ENCODE measurements at regions not wholly inside any gene's neighbourhood (a gene's known extent, or its start where the extent isn't known, plus 50 kb on each side); places are given as distances from the start of the nearest gene placed in this dataset.

DNA sequence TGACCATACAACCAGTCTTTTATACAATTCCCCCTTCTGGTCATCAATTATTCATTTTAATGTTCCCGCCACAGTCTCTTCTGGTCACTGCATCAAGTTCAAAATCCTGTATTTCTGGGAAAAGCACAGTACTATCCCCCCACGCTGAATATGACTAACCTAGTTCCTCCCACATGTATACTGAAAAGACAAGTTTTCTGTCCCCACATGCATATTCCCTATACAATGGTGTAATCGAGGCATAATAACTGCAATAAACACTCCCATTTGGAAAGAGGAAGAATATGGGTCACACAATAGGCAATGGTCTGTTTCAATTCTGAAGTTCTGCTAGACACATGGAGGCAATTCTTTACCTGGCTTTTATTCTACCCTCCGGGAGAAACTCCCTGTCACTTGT lies 344.9 kb downstream of the EFNA5 start:
- H3K4me3 Mint-ChIP-seq (ENCODE audit: unreplicated experiment), result no peak overlapping the region
- H3K27ac Mint-ChIP-seq (ENCODE audit: unreplicated experiment), result no peak overlapping the region
- peaks cover 23% of the 10 kb centered on the region for H3K4me1 Mint-ChIP-seq (ENCODE audit: unreplicated experiment)
- no peak for DNase-seq (ENCODE audit: low spot score)
- TF ChIP-seq, protein P1, sequence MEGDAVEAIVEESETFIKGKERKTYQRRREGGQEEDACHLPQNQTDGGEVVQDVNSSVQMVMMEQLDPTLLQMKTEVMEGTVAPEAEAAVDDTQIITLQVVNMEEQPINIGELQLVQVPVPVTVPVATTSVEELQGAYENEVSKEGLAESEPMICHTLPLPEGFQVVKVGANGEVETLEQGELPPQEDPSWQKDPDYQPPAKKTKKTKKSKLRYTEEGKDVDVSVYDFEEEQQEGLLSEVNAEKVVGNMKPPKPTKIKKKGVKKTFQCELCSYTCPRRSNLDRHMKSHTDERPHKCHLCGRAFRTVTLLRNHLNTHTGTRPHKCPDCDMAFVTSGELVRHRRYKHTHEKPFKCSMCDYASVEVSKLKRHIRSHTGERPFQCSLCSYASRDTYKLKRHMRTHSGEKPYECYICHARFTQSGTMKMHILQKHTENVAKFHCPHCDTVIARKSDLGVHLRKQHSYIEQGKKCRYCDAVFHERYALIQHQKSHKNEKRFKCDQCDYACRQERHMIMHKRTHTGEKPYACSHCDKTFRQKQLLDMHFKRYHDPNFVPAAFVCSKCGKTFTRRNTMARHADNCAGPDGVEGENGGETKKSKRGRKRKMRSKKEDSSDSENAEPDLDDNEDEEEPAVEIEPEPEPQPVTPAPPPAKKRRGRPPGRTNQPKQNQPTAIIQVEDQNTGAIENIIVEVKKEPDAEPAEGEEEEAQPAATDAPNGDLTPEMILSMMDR (IDR thresholded peaks at IDR 0.05; ENCODE audit: unreplicated experiment), result no peak
- H3K9me3 Mint-ChIP-seq (ENCODE audit: unreplicated experiment), result no peaks in the 10 kb centered on the region
- peaks cover 2% of the 10 kb centered on the region for H3K27me3 Mint-ChIP-seq (ENCODE audit: unreplicated experiment)
- H3K36me3 Mint-ChIP-seq (ENCODE audit: low read depth, unreplicated experiment), result no peaks in the 10 kb centered on the region

DNA sequence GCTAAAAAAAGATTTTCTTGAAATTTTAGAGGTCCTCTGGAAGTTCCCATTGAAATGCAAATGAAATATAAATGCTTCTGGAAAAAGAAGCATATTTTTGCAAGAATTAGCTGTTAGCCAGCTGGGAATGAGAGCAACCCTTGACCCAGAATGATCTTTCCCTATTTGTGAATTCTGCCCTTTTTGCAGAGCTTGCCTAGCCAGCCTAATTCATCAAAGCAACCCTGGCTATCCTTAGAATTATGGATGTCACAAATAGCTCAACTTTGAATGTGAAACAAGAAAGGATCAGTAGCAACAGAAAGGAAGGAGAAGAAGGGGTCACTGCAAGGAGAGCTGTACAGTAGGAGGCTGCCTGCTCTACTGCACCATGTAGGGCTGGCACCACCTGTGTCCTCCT lies 345.9 kb downstream of the EFNA5 start:
- H3K9me3 Mint-ChIP-seq (ENCODE audit: unreplicated experiment), result no peaks in the 10 kb centered on the region
- TF ChIP-seq, protein P1 (IDR thresholded peaks at IDR 0.05; ENCODE audit: unreplicated experiment), result no peak
- H3K4me3 Mint-ChIP-seq (ENCODE audit: unreplicated experiment), result no peak overlapping the region
- no peak for DNase-seq (ENCODE audit: low spot score)
- H3K4me1 Mint-ChIP-seq (ENCODE audit: unreplicated experiment), result peaks cover 23% of the 10 kb centered on the region
- no peak overlapping the region for H3K27ac Mint-ChIP-seq (ENCODE audit: unreplicated experiment)
- H3K36me3 Mint-ChIP-seq (ENCODE audit: low read depth, unreplicated experiment), result no peaks in the 10 kb centered on the region
- H3K27me3 Mint-ChIP-seq (ENCODE audit: unreplicated experiment), result peaks cover 2% of the 10 kb centered on the region

GRCh38 chr5:107324071-107324470 lies 346.7 kb downstream of the EFNA5 start:
- Mint-ChIP-seq H3K36me3 (ENCODE audit: low read depth, unreplicated experiment) (no peaks in the 10 kb centered on the region), H3K9me3 (ENCODE audit: unreplicated experiment) (no peaks in the 10 kb centered on the region), H3K4me3 (ENCODE audit: unreplicated experiment) (no peak overlapping the region), H3K4me1 (ENCODE audit: unreplicated experiment) (peaks cover 23% of the 10 kb centered on the region), H3K27me3 (ENCODE audit: unreplicated experiment) (peaks cover 2% of the 10 kb centered on the region), H3K27ac (ENCODE audit: unreplicated experiment) (no peak overlapping the region)
- TF ChIP-seq, protein P1 (IDR thresholded peaks at IDR 0.05; ENCODE audit: unreplicated experiment), result no peak
- no peak for DNase-seq (ENCODE audit: low spot score)

- no peaks in the 10 kb centered on the region for H3K36me3 Mint-ChIP-seq (ENCODE audit: low read depth, unreplicated experiment)
- peaks cover 23% of the 10 kb centered on the region for H3K4me1 Mint-ChIP-seq (ENCODE audit: unreplicated experiment)
- H3K9me3 Mint-ChIP-seq (ENCODE audit: unreplicated experiment), result no peaks in the 10 kb centered on the region
- H3K27me3 Mint-ChIP-seq (ENCODE audit: unreplicated experiment), result peaks cover 2% of the 10 kb centered on the region
- TF ChIP-seq, protein P1 (IDR thresholded peaks at IDR 0.05; ENCODE audit: unreplicated experiment), result no peak
- H3K27ac Mint-ChIP-seq (ENCODE audit: unreplicated experiment), result no peak overlapping the region
- no peak for DNase-seq (ENCODE audit: low spot score)
- no peak overlapping the region for H3K4me3 Mint-ChIP-seq (ENCODE audit: unreplicated experiment)
Measured at GRCh38 chr5:107323536-107323935, 347.2 kb downstream of the EFNA5 start.

DNA sequence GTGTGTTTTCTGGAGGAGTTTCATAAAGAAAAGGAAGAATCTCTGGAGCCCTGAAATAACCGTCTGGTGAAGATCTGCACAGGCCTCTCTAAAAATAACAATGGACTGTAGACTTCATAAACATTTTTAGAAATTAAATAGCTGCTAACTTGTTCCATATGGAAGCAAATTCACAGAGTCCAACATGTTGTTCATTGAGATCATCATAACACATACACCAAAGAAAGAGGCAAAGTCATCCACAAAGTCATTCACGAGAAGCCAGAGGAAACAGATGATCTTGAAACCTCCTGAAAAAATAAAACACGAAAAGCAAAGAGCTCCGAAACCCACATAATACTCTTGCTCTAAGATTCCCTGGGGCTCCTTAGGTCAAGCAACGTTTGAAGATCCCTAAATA lies 347.8 kb downstream of the EFNA5 start:
- DNase-seq (ENCODE audit: low spot score), result no peak
- Mint-ChIP-seq H3K27ac (ENCODE audit: unreplicated experiment) (peak overlapping the region; percentile 65), H3K9me3 (ENCODE audit: unreplicated experiment) (no peaks in the 10 kb centered on the region), H3K36me3 (ENCODE audit: low read depth, unreplicated experiment) (no peaks in the 10 kb centered on the region), H3K4me1 (ENCODE audit: unreplicated experiment) (peaks cover 23% of the 10 kb centered on the region), H3K4me3 (ENCODE audit: unreplicated experiment) (no peak overlapping the region), H3K27me3 (ENCODE audit: unreplicated experiment) (peaks cover 2% of the 10 kb centered on the region)
- TF ChIP-seq, protein P1 (IDR thresholded peaks at IDR 0.05; ENCODE audit: unreplicated experiment), result no peak

Measured in endothelial cell (in vitro differentiated cells).